ENCODE measurements at regions not wholly inside any gene's neighbourhood (a gene's known extent, or its start where the extent isn't known, plus 50 kb on each side); places are given as distances from the start of the nearest gene placed in this dataset.

GRCh38 chr21:35402061-35402460 is 353.0 kb upstream of the RUNX1 start:
- H3K9me3 ChIP-seq, result no peaks in the 10 kb centered on the region

GRCh38 chr21:35401476-35401875 is 352.4 kb upstream of the RUNX1 start:
- DNase-seq, result no peak
- WGBS, 5 donors, result 63 to 91% (median 79%) methylated on average over 4 of the region's 4 CpGs
- intact Hi-C loops (cut with DNase I; ENCODE audit: low total_unique reads), result loop anchor here (5.0 to 10.0 kb wide), 2 partner anchors 347 to 509 kb away; no protein-coding TSS in a partner anchor

More at GRCh38 chr21:35402061-35402460, 353.0 kb upstream of the RUNX1 start:
- WGBS, 5 donors, result 70 to 92% (median 76%) methylated on average over 1 of the region's 1 CpG
- Histone ChIP-seq H3K4me3 (no peak overlapping the region), H3K27ac (no peak overlapping the region), H3K4me1 (peaks cover 0 to 26% (median 4%) of the 10 kb centered on the region in 6 donors), H3K36me3 (no peaks in the 10 kb centered on the region), H3K27me3 (replicated peaks in 1 of 7) (no peaks in the 10 kb centered on the region)
- TF ChIP-seq POLR2AphosphoS5 (IDR thresholded peaks at IDR 0.05), result no peak
- TF ChIP-seq CTCF (IDR thresholded peaks at IDR 0.05 in 8 of 11, conservative IDR thresholded peaks at IDR 0.05 in 3 of 11), result no peak
- no peak for TF ChIP-seq POLR2A (IDR thresholded peaks at IDR 0.05)
- no peak for DNase-seq
- intact Hi-C loops (cut with DNase I; ENCODE audit: low total_unique reads), result loop anchor here (5.0 to 10.0 kb wide), 2 partner anchors 347 to 510 kb away; no protein-coding TSS in a partner anchor

GRCh38 chr21:35400233-35400939 is 351.3 kb upstream of the RUNX1 start:
- H3K27ac ChIP-seq, result no peak overlapping the region
- no peak overlapping the region for H3K4me3 ChIP-seq
- WGBS, 5 donors, result 25 to 35% (median 30%) methylated on average over 8 of the region's 8 CpGs
- intact Hi-C loops (cut with DNase I; ENCODE audit: low total_unique reads), result loop anchor here (5.0 to 10.0 kb wide), 2 partner anchors 346 to 508 kb away; no protein-coding TSS in a partner anchor
- peaks cover 0 to 26% (median 4%) of the 10 kb centered on the region in 6 donors for H3K4me1 ChIP-seq
- no peaks in the 10 kb centered on the region for H3K36me3 ChIP-seq
- no peaks in the 10 kb centered on the region for H3K9me3 ChIP-seq
- H3K27me3 ChIP-seq (replicated peaks in 1 of 7), result peaks cover 0 to 4% (median 0%) of the 10 kb centered on the region in 7 donors
- no peak for DNase-seq
- TF ChIP-seq CTCF (IDR thresholded peaks at IDR 0.05 in 8 of 11, conservative IDR thresholded peaks at IDR 0.05 in 3 of 11) (peak in 10 of 11 experiments; percentile 19 to 52 (median 49)), POLR2AphosphoS5 (IDR thresholded peaks at IDR 0.05) (no peak)

More at GRCh38 chr21:35401476-35401875, 352.4 kb upstream of the RUNX1 start:
- H3K27me3 ChIP-seq (replicated peaks in 1 of 7), result no peaks in the 10 kb centered on the region
- no peaks in the 10 kb centered on the region for H3K36me3 ChIP-seq
- H3K27ac ChIP-seq, result no peak overlapping the region
- H3K4me3 ChIP-seq, result no peak overlapping the region
- H3K9me3 ChIP-seq, result no peaks in the 10 kb centered on the region
- H3K4me1 ChIP-seq, result peaks cover 0 to 26% (median 4%) of the 10 kb centered on the region in 6 donors
- no peak for TF ChIP-seq POLR2AphosphoS5 (IDR thresholded peaks at IDR 0.05)
- no peak for TF ChIP-seq POLR2A (IDR thresholded peaks at IDR 0.05)
- no peak for TF ChIP-seq CTCF (IDR thresholded peaks at IDR 0.05 in 8 of 11, conservative IDR thresholded peaks at IDR 0.05 in 3 of 11)

- no peaks in the 10 kb centered on the region for H3K9me3 ChIP-seq
- H3K27ac ChIP-seq, result no peak overlapping the region
- peaks cover 0 to 26% (median 4%) of the 10 kb centered on the region in 6 donors for H3K4me1 ChIP-seq
- no peak for DNase-seq
- H3K4me3 ChIP-seq, result no peak overlapping the region
- intact Hi-C loops (cut with DNase I; ENCODE audit: low total_unique reads), result loop anchor here (5.0 to 10.0 kb wide), 2 partner anchors 345 to 507 kb away; no protein-coding TSS in a partner anchor
- peaks cover 0 to 4% (median 0%) of the 10 kb centered on the region in 7 donors for H3K27me3 ChIP-seq (replicated peaks in 1 of 7)
- WGBS, 5 donors, result 36 to 46% (median 43%) methylated on average over 5 of the region's 5 CpGs
- no peaks in the 10 kb centered on the region for H3K36me3 ChIP-seq
- TF ChIP-seq CTCF (IDR thresholded peaks at IDR 0.05 in 8 of 11, conservative IDR thresholded peaks at IDR 0.05 in 3 of 11) (no peak), POLR2A (IDR thresholded peaks at IDR 0.05) (no peak), POLR2AphosphoS5 (IDR thresholded peaks at IDR 0.05) (no peak)
Measured at GRCh38 chr21:35399706-35400105, 350.6 kb upstream of the RUNX1 start.

Data from spleen (tissue), 11 donors.